Transverse colon (tissue), 4 donors: ENCODE measurements at regions not wholly inside any gene's neighbourhood (a gene's known extent, or its start where the extent isn't known, plus 50 kb on each side); places are given as distances from the start of the nearest gene placed in this dataset.

ENCODE experiments used
- CTCF ChIP-seq, 5 experiments: fragments of 200-600 bp in 3 of 5; fragments of 450-650 bp in 2 of 5; sonication (generic) in 3 of 5; IDR thresholded peaks; 1 replicate in 2 of 5; 2 replicates in 3 of 5; pipeline ENCODE4 v1.5.1; 2016 to 2017; ENCODE audit warnings: antibody characterized with exemption in 5 of 5, inconsistent platforms in 3 of 5, mild to moderate bottlenecking in 2 of 5, moderate library complexity in 1 of 5
- EP300 ChIP-seq: sonication (generic); formaldehyde crosslinking; IDR thresholded peaks from one replicate; pipeline ENCODE4 v1.6.1; 2017; ENCODE audit warnings: antibody characterized with exemption, low read depth
- POLR2A ChIP-seq: fragments of 450-650 bp; IDR thresholded peaks from one replicate; pipeline ENCODE4 v1.6.1; 2016; ENCODE audit warnings: antibody characterized with exemption, mild to moderate bottlenecking, moderate library complexity
- POLR2AphosphoS5 ChIP-seq, 3 donors: sonication (generic); formaldehyde crosslinking; IDR thresholded peaks; one replicate each; pipeline ENCODE4 v1.6.1; 2016; ENCODE audit warnings: antibody characterized with exemption in 3 of 3

DNA sequence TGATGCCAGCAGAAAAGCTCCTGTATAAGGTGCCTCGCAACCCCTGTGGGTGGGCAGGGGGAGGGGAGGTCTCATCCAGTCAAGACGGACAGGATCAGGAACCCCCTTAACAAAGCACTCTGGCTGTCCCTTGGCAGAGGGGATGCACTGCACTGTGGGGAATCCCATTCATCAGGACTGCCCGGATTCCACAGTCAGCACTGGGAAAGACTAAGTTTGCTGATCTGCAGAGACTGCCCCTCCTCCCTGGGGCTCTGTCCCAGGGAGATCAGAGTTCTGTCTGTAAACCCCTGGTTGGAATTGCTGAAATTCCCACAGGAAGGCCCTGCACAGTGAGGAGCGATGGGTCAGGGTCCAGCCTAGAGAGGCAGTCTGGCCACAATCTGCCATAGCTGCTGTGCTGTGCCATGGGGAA, 149.5 kb upstream of the RBBP8 start:
- no peak for TF ChIP-seq CTCF (IDR thresholded peaks at IDR 0.05)
- TF ChIP-seq POLR2AphosphoS5 (IDR thresholded peaks at IDR 0.05) = no peak
- TF ChIP-seq POLR2A = no peak
- TF ChIP-seq EP300 = no peak
